ENCODE measurements at regions not wholly inside any gene's neighbourhood (a gene's known extent, or its start where the extent isn't known, plus 50 kb on each side); places are given as distances from the start of the nearest gene placed in this dataset.

- H3K27ac ChIP-seq: no peak overlapping the region
- no peaks in the 10 kb centered on the region for H3K27me3 ChIP-seq
- intact Hi-C loops (cut with DNase I): no loop called here
- H3K9me3 ChIP-seq (replicated peaks in 1 of 3): no peaks in the 10 kb centered on the region
- no peaks in the 10 kb centered on the region for H3K4me1 ChIP-seq (replicated peaks in 1 of 2)
- DNase-seq: no peak
- no peaks in the 10 kb centered on the region for H3K36me3 ChIP-seq (replicated peaks in 1 of 2)
- WGBS, 4 donors: 56 to 92% (median 86%) methylated on average over 4 of the region's 4 CpGs
- H3K4me3 ChIP-seq: no peak overlapping the region
- TF ChIP-seq CTCF (IDR thresholded peaks at IDR 0.05) (no peak), POLR2A (IDR thresholded peaks at IDR 0.05) (no peak)
Measured at GRCh38 chr6:82094166-82094806, 153.3 kb downstream of the IBTK start.

GRCh38 chr6:82088978-82089771, 158.4 kb downstream of the IBTK start:
- Histone ChIP-seq H3K27me3 (no peaks in the 10 kb centered on the region), H3K9me3 (replicated peaks in 1 of 3) (no peaks in the 10 kb centered on the region), H3K4me3 (no peak overlapping the region), H3K4me1 (replicated peaks in 1 of 2) (peaks cover 0 to 7% of the 10 kb centered on the region in 2 donors), H3K27ac (no peak overlapping the region), H3K36me3 (replicated peaks in 1 of 2) (no peaks in the 10 kb centered on the region)
- no peak for TF ChIP-seq POLR2A (IDR thresholded peaks at IDR 0.05)
- TF ChIP-seq CTCF (IDR thresholded peaks at IDR 0.05): no peak
- DNase-seq: no peak
- intact Hi-C loops (cut with DNase I): no loop called here
- WGBS, 4 donors: 81 to 83% (median 82%) methylated on average over 4 of the region's 4 CpGs

GRCh38 chr6:82086944-82087343, 160.6 kb downstream of the IBTK start:
- Histone ChIP-seq H3K27me3 (no peaks in the 10 kb centered on the region), H3K4me3 (no peak overlapping the region), H3K36me3 (replicated peaks in 1 of 2) (no peaks in the 10 kb centered on the region), H3K4me1 (replicated peaks in 1 of 2) (peaks cover 0 to 7% of the 10 kb centered on the region in 2 donors), H3K9me3 (replicated peaks in 1 of 3) (no peaks in the 10 kb centered on the region), H3K27ac (no peak overlapping the region)
- DNase-seq: no peak
- 94 to 100% (median 96%) methylated on average over 2 of the region's 2 CpGs for WGBS, 4 donors
- intact Hi-C loops (cut with DNase I): no loop called here
- TF ChIP-seq POLR2A (IDR thresholded peaks at IDR 0.05): no peak
- no peak for TF ChIP-seq CTCF (IDR thresholded peaks at IDR 0.05)

GRCh38 chr6:82085701-82086100, 161.8 kb downstream of the IBTK start:
- 74 to 81% (median 80%) methylated on average over 5 of the region's 5 CpGs for WGBS, 4 donors
- no peak for DNase-seq
- no peaks in the 10 kb centered on the region for H3K27me3 ChIP-seq
- H3K4me1 ChIP-seq (replicated peaks in 1 of 2): peaks cover under 1 to 7% of the 10 kb centered on the region in 2 donors
- H3K27ac ChIP-seq: no peak overlapping the region
- no peaks in the 10 kb centered on the region for H3K9me3 ChIP-seq (replicated peaks in 1 of 3)
- TF ChIP-seq CTCF (IDR thresholded peaks at IDR 0.05) (no peak), POLR2A (IDR thresholded peaks at IDR 0.05) (no peak)
- no peaks in the 10 kb centered on the region for H3K36me3 ChIP-seq (replicated peaks in 1 of 2)
- intact Hi-C loops (cut with DNase I): no loop called here
- H3K4me3 ChIP-seq: no peak overlapping the region
